ENCODE measurements at regions not wholly inside any gene's neighbourhood (a gene's known extent, or its start where the extent isn't known, plus 50 kb on each side); places are given as distances from the start of the nearest gene placed in this dataset.

- DNase-seq, result no peak
Measured at GRCh38 chr2:12827721-12828120, 111.0 kb downstream of the TRIB2 start.

- no peak for DNase-seq
Measured at GRCh38 chr2:12828980-12829379, 112.2 kb downstream of the TRIB2 start.

- no peak for DNase-seq
Measured at GRCh38 chr2:12831016-12831415, 114.3 kb downstream of the TRIB2 start.

DNA sequence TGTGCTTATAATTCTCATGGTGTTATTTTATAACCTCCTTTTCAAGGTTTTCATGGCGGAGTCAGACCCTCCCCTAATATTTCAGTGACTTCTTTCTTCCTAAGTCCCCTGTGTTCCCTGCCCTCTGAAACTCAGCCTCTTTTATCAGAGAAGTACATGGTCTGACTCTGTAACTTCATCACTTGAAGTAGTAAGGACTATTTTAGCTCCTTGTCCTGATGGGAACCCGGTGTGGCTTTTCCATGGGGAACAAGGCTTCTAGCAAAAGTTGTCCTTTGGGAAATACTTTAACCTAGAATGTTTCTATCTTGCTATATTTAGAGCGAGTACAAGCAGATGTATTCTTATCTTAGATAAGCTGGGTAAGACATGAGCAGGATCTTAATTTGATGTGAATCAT is 117.5 kb downstream of the TRIB2 start:
- DNase-seq, result no peak

- no peak for DNase-seq
Measured at GRCh38 chr2:12835733-12836132, 119.0 kb downstream of the TRIB2 start.

GRCh38 chr2:12839339-12839738 is 122.6 kb downstream of the TRIB2 start:
- no peak for DNase-seq

DNA sequence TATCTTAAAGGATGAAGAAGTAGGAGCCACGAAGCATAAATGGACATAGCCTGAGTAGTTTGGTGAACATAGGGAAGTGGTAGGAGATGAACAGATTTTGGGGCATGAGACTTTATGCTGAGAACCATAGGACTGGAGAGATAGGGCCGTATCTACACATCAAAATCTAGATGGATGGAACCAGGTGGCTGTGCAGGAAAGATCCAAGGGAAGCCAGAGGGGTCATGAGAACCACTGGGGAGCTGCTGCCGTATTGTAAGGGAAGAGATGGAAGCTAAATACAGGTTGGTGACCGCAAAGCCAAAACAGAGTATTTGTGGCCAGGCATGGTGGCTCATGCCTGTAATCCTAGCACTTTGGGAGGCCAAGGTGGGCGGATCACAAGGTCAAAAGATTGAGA is 124.3 kb downstream of the TRIB2 start:
- no peak for DNase-seq

DNA sequence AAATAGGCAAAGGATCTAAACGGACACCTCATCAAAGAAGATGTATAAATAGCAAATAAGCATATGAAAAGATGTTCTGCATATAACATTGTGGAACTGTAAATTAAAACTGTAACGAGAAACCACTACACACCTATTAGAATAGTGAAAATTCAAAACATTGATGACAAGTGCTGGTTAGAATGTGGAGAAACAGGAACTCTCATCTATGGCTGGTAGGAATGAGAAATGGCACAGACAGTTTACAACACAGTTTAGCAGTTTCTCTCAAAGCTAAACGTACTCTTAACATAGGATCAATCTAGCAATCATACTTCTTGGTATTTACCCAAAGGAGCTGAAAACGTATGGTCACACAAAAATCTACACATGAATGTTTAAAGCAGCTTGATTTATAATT is 126.2 kb downstream of the TRIB2 start:
- no peak for DNase-seq

- DNase-seq, result no peak
Measured at GRCh38 chr2:12844511-12844910, 127.8 kb downstream of the TRIB2 start.

- no peak for DNase-seq
Measured at GRCh38 chr2:12847694-12848575, 131.2 kb downstream of the TRIB2 start.

DNA sequence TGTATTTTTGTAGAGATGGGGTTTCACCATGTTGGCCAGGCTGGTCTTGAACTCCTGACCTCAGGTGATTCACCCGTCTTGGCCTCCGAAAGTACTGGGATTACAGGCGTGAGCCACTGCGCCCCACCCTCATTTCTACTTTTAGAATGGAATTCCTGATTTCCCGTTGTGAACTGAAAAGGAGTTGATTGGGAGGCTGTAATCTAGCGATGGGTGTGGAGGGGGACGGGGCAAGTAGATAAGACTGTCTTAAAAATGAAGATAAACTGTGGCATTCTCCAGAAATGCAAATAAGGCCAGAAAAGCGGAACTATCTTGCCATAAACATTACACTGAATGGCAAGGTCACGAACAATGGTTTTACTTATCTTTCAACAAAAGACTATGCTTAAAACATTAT is 135.4 kb downstream of the TRIB2 start:
- DNase-seq, result no peak

DNA sequence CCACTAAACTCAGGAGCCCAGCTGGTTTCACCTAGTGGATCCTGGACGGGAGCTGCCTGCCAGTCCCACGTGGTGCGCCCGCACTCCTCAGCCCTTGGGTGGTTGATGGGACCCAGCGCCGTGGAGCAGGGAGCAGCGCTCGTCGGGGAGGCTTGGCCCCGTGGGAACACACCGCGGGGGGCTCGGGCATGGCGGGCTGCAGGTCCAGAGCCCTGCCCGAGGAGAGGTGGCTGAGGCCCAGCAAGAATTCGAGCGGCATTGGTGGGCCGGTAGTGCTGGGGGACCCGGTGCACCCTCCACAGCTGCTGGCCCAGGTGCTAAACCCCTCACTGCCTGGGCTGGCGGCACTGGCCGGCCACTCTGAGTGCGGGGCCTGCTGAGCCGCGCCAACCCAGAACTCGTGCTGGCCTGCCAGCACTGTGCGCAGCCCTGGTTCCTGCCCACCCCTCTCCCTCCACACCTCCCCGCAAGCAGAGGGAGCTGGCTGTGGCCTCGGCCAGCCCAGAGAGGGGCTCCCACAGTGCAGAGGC is 137.3 kb downstream of the TRIB2 start:
- DNase-seq, result no peak

DNA sequence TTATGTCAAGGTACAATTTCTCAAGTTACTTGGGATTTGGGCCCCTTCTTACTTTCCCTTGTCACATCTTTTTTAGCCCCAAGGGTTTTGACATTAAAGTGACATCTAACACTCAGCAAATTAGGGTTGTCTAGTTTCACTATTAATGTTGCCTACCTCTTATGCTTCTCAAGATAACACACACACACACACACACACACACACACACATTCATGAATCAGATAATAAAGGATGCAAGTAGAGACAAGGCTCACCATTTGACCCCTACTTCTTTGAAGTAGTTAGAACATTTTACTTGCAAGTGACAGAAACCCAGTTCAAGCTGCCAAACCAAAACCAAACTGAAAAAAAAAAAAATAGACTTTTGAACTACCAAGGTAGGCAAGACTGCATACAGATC is 138.8 kb downstream of the TRIB2 start:
- DNase-seq, result no peak

GRCh38 chr2:12856934-12857601 is 140.3 kb downstream of the TRIB2 start:
- no peak for DNase-seq

GRCh38 chr2:12857891-12858290 is 141.2 kb downstream of the TRIB2 start:
- no peak for DNase-seq

- no peak for DNase-seq
Measured at GRCh38 chr2:12858786-12859185, 142.1 kb downstream of the TRIB2 start.

DNA sequence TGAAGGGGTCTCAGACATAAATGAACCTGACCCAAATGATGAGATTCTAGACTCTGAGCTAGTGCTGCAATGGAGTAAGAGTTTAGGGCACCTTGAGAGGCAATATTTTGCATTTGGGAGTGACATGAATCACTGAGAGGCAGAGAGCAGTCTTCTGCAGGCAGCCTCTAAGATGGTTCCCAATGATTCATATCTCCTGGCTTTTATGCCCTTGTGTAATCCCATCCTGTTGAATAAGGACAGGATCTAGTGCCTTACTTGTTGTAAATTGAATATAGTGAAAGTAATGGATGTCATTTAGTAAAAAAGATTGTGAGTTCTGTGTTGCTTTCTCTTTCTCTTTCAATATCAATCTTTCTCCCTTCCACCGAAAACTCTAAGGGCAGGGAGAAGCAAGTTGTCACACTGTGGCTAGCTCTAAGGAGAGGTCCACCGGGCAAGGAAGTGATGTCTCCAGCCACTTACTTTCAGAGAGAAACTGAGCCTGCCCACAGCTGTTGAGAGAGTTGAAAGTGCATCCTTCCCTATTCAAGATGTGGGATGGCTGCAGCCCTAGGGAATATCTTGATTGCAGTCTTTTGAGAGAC is 144.7 kb downstream of the TRIB2 start:
- no peak for DNase-seq

GRCh38 chr2:12862541-12862940 is 145.8 kb downstream of the TRIB2 start:
- DNase-seq, result no peak

GRCh38 chr2:12863937-12864336 is 147.2 kb downstream of the TRIB2 start:
- DNase-seq, result no peak

DNA sequence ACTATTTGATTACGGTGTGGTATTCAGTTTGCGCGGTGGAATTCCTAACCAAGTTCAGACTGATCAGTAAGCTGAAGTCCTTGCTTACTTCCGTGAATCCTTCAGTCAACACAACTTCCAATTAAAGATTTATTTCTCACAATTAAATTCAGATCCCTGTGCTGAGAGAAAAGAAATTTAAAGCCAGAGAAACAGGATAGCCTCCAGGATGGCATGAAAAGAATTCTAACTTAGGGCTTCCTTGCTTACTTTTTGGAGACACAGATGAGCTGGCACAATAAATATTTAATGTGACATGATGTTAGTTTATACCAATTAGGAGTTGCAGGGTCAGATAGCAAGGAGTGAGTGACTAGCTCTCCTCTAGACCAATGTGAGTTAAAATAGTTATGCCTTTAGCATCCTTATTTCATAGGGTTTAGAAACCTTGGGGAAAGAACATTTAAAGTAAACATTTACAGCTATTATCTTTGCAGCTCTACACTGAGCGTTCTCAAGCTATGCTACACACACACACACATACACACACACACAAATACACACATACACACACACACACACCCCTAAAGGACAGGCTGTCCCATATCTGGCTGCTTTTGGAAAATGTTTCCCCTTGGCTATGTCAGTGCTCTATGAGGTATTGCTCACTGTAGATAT is 151.0 kb downstream of the TRIB2 start:
- peak; percentile 50 for DNase-seq

- DNase-seq, result no peak
Measured at GRCh38 chr2:12870692-12871091, 154.0 kb downstream of the TRIB2 start.

DNA sequence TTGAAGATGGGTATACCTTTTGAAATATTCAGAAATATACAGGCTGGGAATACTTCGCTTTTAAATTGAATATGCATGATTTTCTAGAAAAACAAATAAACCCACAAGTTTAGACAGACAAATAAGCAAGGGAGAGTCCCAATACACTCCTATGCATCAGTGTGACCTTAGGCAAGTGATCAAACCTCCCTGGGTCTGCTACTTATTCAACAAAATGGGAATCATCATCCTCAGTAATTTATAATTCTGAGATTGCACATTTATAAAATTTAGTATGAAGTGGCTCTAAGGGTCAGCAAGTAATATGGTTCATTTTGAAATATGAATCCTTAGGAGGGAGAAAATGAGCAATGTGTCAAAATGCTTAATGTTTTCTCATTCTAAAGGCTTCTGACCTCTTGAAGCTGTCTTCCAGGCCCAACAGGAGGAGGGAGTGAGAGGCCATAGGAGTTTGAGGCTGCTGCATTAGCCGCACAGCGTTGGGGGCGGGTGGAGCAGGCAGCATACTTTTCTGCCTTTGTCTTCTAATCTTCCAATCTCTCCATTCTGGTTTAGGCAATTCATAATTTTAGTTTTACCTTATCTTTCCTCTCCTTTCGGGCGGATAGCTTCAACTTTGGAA is 155.1 kb downstream of the TRIB2 start:
- no peak for DNase-seq
